Stomach (tissue), 4 donors: ENCODE measurements at regions not wholly inside any gene's neighbourhood (a gene's known extent, or its start where the extent isn't known, plus 50 kb on each side); places are given as distances from the start of the nearest gene placed in this dataset.

ENCODE experiments used
- CTCF ChIP-seq, 7 experiments: fragments of 450-650 bp in 4 of 7; fragments of 200-600 bp in 3 of 7; sonication (generic) in 3 of 7; IDR thresholded peaks; one replicate each; pipeline ENCODE4 v1.5.1; 2016 to 2019; ENCODE audit warnings: antibody characterized with exemption in 7 of 7, control low read depth in 2 of 7, mild to moderate bottlenecking in 1 of 7
- POLR2A ChIP-seq, 4 donors: fragments of 450-650 bp; IDR thresholded peaks; one replicate each; pipeline ENCODE4 v1.6.1; 2016; ENCODE audit warnings: antibody characterized with exemption in 4 of 4, control low read depth in 2 of 4, mild to moderate bottlenecking in 1 of 4, moderate library complexity in 1 of 4

- no peak for TF ChIP-seq CTCF (IDR thresholded peaks at IDR 0.05)
- no peak for TF ChIP-seq POLR2A (IDR thresholded peaks at IDR 0.05)
These were observed 104.7 kb upstream of the ADPGK start for GRCh38 chr15:72888211-72888610.
